Astrocyte (in vitro differentiated cells and primary cell): ENCODE measurements at regions not wholly inside any gene's neighbourhood (a gene's known extent, or its start where the extent isn't known, plus 50 kb on each side); places are given as distances from the start of the nearest gene placed in this dataset.

Experiments
- CTCF ChIP-seq: IDR thresholded peaks from 2 replicates; pipeline ENCODE4 v1.5.1; 2011; ENCODE audit warnings: low read depth, mild to moderate bottlenecking, inconsistent platforms, low read length, moderate library complexity; ENCODE audit not compliant: insufficient read depth
- EZH2 ChIP-seq: IDR thresholded peaks from 2 replicates; pipeline ENCODE4 v1.6.1; 2012; ENCODE audit warnings: mild to moderate bottlenecking, low read length, inconsistent platforms; ENCODE audit not compliant: insufficient read depth

DNA sequence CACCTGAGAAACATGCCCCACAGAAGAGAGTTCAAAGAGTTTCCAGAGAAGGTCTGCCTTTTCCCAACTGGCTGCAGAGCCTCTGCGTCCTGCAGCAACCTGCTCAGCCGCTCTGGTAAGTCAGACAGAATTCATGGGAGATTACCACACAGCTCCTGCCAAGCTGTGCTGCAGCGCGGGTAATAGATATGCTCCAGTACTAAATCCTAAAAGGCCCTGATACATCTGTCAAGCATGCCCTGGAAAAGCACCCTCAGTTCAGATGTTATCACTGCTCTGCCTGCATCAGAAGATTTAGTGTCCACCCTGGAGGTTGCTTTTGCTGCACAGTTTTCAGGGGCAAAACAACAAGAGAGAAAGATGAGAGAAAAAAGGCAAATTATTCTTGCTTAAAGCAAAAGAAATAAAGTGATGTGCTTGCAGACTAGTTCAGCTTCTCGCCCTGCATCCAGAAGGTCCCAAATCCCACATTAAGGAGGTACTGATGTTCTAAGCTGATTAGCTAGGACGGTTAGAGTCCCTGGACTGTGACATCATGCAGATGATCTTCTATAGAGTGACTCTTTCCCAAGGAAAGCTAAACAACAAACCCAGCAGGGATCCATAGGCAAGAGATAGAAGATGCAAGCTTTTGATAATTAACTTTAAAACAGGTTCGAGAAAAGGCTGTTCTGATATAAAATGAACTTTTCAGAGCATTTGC is 488.6 kb downstream of the BCL11A start:
- TF ChIP-seq CTCF = no peak
- TF ChIP-seq EZH2 = no peak
